ENCODE measurements at regions not wholly inside any gene's neighbourhood (a gene's known extent, or its start where the extent isn't known, plus 50 kb on each side); places are given as distances from the start of the nearest gene placed in this dataset.

DNA sequence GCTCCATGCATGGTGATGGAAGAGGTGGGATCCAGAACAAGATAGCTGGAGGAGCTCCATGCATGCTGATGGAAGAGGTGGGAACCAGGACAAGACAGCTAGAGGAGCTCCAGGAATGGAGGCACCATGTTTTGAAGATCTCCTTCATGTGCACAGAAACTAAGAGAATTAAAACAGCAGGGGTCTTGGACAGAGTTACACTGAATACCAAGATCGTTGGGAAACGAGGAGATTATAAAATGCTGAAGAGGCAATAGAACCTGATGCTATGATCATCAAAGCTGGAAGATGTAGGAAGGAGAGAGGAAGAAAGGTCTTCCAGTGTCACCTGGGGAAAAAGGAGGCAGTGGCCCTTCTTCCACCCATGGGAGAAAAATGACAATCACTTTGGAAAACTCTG is 193.6 kb upstream of the PFKP start:
- intact Hi-C loops (cut with micrococcal nuclease) = no loop called here
- DNase-seq = no peak
- Histone ChIP-seq H3K36me3 (ENCODE audit: low read depth, low read length) (no peaks in the 10 kb centered on the region), H3K27ac (ENCODE audit: low read length) (no peak overlapping the region), H3K79me2 (ENCODE audit: low read length) (no peaks in the 10 kb centered on the region), H4K20me1 (ENCODE audit: low read length) (no peaks in the 10 kb centered on the region), H3K4me1 (ENCODE audit: insufficient read depth, low read length) (no peaks in the 10 kb centered on the region), H3K9me2 (replicated peaks; ENCODE audit: low read length) (no peaks in the 10 kb centered on the region), H3K27me3 (ENCODE audit: low read length) (no peaks in the 10 kb centered on the region), H3K4me3 (ENCODE audit: low read length) (no peak overlapping the region), H3K9ac (ENCODE audit: low read length) (no peak overlapping the region), H3F3A (ENCODE audit: low read length, unreplicated experiment) (no peaks in the 10 kb centered on the region), H3K4me2 (ENCODE audit: low read length) (no peak overlapping the region), H2AFZ (ENCODE audit: low read length) (no peak overlapping the region), H3K9me3 (ENCODE audit: low read length) (no peaks in the 10 kb centered on the region)
- POLR2A ChIA-PET (ENCODE audit: unreplicated experiment) = no interaction called here
- BruUV-seq (replicated peaks) = no TSS peak
- CTCF ChIA-PET = no interaction called here
- TF ChIP-seq, protein P1, sequence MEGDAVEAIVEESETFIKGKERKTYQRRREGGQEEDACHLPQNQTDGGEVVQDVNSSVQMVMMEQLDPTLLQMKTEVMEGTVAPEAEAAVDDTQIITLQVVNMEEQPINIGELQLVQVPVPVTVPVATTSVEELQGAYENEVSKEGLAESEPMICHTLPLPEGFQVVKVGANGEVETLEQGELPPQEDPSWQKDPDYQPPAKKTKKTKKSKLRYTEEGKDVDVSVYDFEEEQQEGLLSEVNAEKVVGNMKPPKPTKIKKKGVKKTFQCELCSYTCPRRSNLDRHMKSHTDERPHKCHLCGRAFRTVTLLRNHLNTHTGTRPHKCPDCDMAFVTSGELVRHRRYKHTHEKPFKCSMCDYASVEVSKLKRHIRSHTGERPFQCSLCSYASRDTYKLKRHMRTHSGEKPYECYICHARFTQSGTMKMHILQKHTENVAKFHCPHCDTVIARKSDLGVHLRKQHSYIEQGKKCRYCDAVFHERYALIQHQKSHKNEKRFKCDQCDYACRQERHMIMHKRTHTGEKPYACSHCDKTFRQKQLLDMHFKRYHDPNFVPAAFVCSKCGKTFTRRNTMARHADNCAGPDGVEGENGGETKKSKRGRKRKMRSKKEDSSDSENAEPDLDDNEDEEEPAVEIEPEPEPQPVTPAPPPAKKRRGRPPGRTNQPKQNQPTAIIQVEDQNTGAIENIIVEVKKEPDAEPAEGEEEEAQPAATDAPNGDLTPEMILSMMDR (conservative IDR thresholded peaks at IDR 0.05; ENCODE audit: low read depth, low read length) = no peak
- TF ChIP-seq EZH2 (IDR thresholded peaks at IDR 0.05; ENCODE audit: low read length, unreplicated experiment) (no peak), EZH2phosphoT487 (IDR thresholded peaks at IDR 0.05; ENCODE audit: borderline replicate concordance, low read length) (no peak)
- ATAC-seq = no peak

DNA sequence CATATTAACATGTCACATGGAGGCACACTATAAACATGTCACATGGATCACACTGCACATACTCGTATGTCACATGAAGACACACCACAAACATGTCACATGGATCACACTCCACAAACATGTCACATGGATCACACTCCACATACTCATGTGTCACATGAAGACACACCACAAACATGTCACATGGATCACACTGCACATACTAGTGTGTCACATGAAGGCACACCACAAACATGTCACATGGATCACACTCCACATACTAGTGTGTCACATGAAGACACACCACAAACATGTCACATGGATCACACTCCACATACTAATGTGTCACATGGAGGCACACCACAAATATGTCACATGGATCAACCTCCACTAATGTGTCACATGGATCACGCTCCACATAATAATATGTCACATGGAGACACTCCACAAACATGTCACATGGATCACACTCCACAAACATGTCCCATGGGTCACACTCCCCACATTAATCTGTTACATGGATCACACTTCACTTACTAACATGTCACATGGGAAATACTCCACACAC is 195.6 kb upstream of the PFKP start:
- H2AFZ ChIP-seq (ENCODE audit: low read length) = no peak overlapping the region
- no peak overlapping the region for H3K4me2 ChIP-seq (ENCODE audit: low read length)
- no peak for ATAC-seq
- H3K27ac ChIP-seq (ENCODE audit: low read length) = no peak overlapping the region
- no peaks in the 10 kb centered on the region for H3K79me2 ChIP-seq (ENCODE audit: low read length)
- H3K4me3 ChIP-seq (ENCODE audit: low read length) = no peak overlapping the region
- TF ChIP-seq, protein P1 (conservative IDR thresholded peaks at IDR 0.05; ENCODE audit: low read depth, low read length) = no peak
- TF ChIP-seq EZH2phosphoT487 (IDR thresholded peaks at IDR 0.05; ENCODE audit: borderline replicate concordance, low read length) (no peak), EZH2 (IDR thresholded peaks at IDR 0.05; ENCODE audit: low read length, unreplicated experiment) (no peak)
- CTCF ChIA-PET = no interaction called here
- no peaks in the 10 kb centered on the region for H3K36me3 ChIP-seq (ENCODE audit: low read depth, low read length)
- no peak overlapping the region for H3K9ac ChIP-seq (ENCODE audit: low read length)
- no TSS peak for BruUV-seq (replicated peaks)
- intact Hi-C loops (cut with micrococcal nuclease) = no loop called here
- H4K20me1 ChIP-seq (ENCODE audit: low read length) = no peaks in the 10 kb centered on the region
- no peaks in the 10 kb centered on the region for H3K4me1 ChIP-seq (ENCODE audit: insufficient read depth, low read length)
- H3K9me3 ChIP-seq (ENCODE audit: low read length) = no peaks in the 10 kb centered on the region
- no peaks in the 10 kb centered on the region for H3K27me3 ChIP-seq (ENCODE audit: low read length)
- POLR2A ChIA-PET (ENCODE audit: unreplicated experiment) = no interaction called here
- DNase-seq = no peak
- H3K9me2 ChIP-seq (replicated peaks; ENCODE audit: low read length) = no peaks in the 10 kb centered on the region
- no peaks in the 10 kb centered on the region for H3F3A ChIP-seq (ENCODE audit: low read length, unreplicated experiment)

DNA sequence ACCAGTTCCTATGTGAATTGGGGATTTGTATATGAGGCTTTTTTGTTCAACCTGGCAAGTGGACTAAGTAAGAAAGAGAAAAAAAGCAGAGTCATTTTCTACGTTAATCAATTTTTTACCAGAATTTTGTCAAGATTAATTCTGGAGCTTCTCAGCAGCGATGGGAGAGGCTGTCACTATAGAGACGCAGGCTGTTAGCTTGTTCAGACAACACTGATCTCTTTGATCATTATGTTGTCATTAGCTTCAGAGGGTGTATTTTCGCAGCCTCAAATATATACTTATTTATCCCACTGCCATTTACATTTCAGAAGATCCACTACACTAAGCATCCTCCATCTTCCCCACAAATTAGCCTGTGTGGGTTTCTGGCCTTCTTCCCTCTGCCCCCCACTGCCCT is 196.7 kb upstream of the PFKP start:
- no peak overlapping the region for H3K4me3 ChIP-seq (ENCODE audit: low read length)
- H4K20me1 ChIP-seq (ENCODE audit: low read length) = no peaks in the 10 kb centered on the region
- no peaks in the 10 kb centered on the region for H3K36me3 ChIP-seq (ENCODE audit: low read depth, low read length)
- H3K4me1 ChIP-seq (ENCODE audit: insufficient read depth, low read length) = no peaks in the 10 kb centered on the region
- no peak overlapping the region for H3K9ac ChIP-seq (ENCODE audit: low read length)
- no peaks in the 10 kb centered on the region for H3F3A ChIP-seq (ENCODE audit: low read length, unreplicated experiment)
- intact Hi-C loops (cut with micrococcal nuclease) = no loop called here
- ChIA-PET POLR2A (ENCODE audit: unreplicated experiment) (no interaction called here), CTCF (no interaction called here)
- no peaks in the 10 kb centered on the region for H3K79me2 ChIP-seq (ENCODE audit: low read length)
- H3K4me2 ChIP-seq (ENCODE audit: low read length) = no peak overlapping the region
- no peak overlapping the region for H3K27ac ChIP-seq (ENCODE audit: low read length)
- TF ChIP-seq EZH2 (IDR thresholded peaks at IDR 0.05; ENCODE audit: low read length, unreplicated experiment) (no peak), EZH2phosphoT487 (IDR thresholded peaks at IDR 0.05; ENCODE audit: borderline replicate concordance, low read length) (no peak)
- TF ChIP-seq, protein P1 (conservative IDR thresholded peaks at IDR 0.05; ENCODE audit: low read depth, low read length) = no peak
- no peak for DNase-seq
- H3K9me3 ChIP-seq (ENCODE audit: low read length) = no peaks in the 10 kb centered on the region
- BruUV-seq (replicated peaks) = no TSS peak
- no peaks in the 10 kb centered on the region for H3K27me3 ChIP-seq (ENCODE audit: low read length)
- no peak overlapping the region for H2AFZ ChIP-seq (ENCODE audit: low read length)
- ATAC-seq = no peak
- H3K9me2 ChIP-seq (replicated peaks; ENCODE audit: low read length) = no peaks in the 10 kb centered on the region

Data from PC-3 (cell line).